ENCODE measurements at regions not wholly inside any gene's neighbourhood (a gene's known extent, or its start where the extent isn't known, plus 50 kb on each side); places are given as distances from the start of the nearest gene placed in this dataset.
"Not testable (repeated sequence)": the region's sequence is repeated elsewhere in the genome, so short reads cannot be mapped to it uniquely, and the experiment has no call there.

GRCh38 chr6:16039892-16040627, 88.8 kb upstream of the MYLIP start:
- DNase-seq: not testable (repeated sequence)

GRCh38 chr6:16038938-16039337, 89.9 kb upstream of the MYLIP start:
- no peak for DNase-seq

GRCh38 chr6:16035488-16036080, 93.3 kb upstream of the MYLIP start:
- DNase-seq: no peak

- DNase-seq: no peak
Measured at GRCh38 chr6:16033214-16033613, 95.7 kb upstream of the MYLIP start.

GRCh38 chr6:16031278-16031981, 97.5 kb upstream of the MYLIP start:
- no peak for DNase-seq

GRCh38 chr6:16028966-16029365, 99.9 kb upstream of the MYLIP start:
- no peak for DNase-seq

- no peak for DNase-seq
Measured at GRCh38 chr6:16020259-16020658, 108.6 kb upstream of the MYLIP start.

GRCh38 chr6:16019462-16019861, 109.4 kb upstream of the MYLIP start:
- DNase-seq: no peak

- no peak for DNase-seq
Measured at GRCh38 chr6:16018626-16019025, 110.3 kb upstream of the MYLIP start.

GRCh38 chr6:16014325-16014724, 114.6 kb upstream of the MYLIP start:
- not testable (repeated sequence) for DNase-seq

GRCh38 chr6:16007146-16007545, 121.7 kb upstream of the MYLIP start:
- DNase-seq: no peak

- DNase-seq: no peak
Measured at GRCh38 chr6:16006681-16007080, 122.2 kb upstream of the MYLIP start.

- DNase-seq: no peak
Measured at GRCh38 chr6:16004934-16005679, 123.8 kb upstream of the MYLIP start.

- no peak for DNase-seq
Measured at GRCh38 chr6:16003197-16003491, 125.7 kb upstream of the MYLIP start.

- DNase-seq: no peak
Measured at GRCh38 chr6:16002332-16003196, 126.3 kb upstream of the MYLIP start.

GRCh38 chr6:16001158-16001557, 127.7 kb upstream of the MYLIP start:
- DNase-seq: no peak

GRCh38 chr6:15999201-15999600, 129.7 kb upstream of the MYLIP start:
- no peak for DNase-seq

- no peak for DNase-seq
Measured at GRCh38 chr6:15997586-15998388, 131.1 kb upstream of the MYLIP start.

GRCh38 chr6:15996030-15996429, 132.9 kb upstream of the MYLIP start:
- no peak for DNase-seq

GRCh38 chr6:15995493-15995892, 133.4 kb upstream of the MYLIP start:
- no peak for DNase-seq

- no peak for DNase-seq
Measured at GRCh38 chr6:15994814-15995459, 133.9 kb upstream of the MYLIP start.

All from NCI-H1694 (cell line).